Osteoblast (primary cell): ENCODE measurements at regions not wholly inside any gene's neighbourhood (a gene's known extent, or its start where the extent isn't known, plus 50 kb on each side); places are given as distances from the start of the nearest gene placed in this dataset.

Source experiments
- DNase-seq: peaks from one replicate; pipeline ENCODE4 v3.0.0; 2011; ENCODE audit warnings: low spot score, mixed read lengths; ENCODE audit not compliant: insufficient read length; ENCODE audit errors: missing footprints
- H2AFZ ChIP-seq: 2 replicates; pipeline ENCODE4 v1.6.0; 2011; ENCODE audit warnings: mild to moderate bottlenecking, low read length
- H3K27ac ChIP-seq: 2 replicates; pipeline ENCODE4 v1.5.1; 2011; ENCODE audit warnings: mild to moderate bottlenecking, low read depth, low read length, moderate library complexity
- H3K27me3 ChIP-seq: 2 replicates; pipeline ENCODE4 v1.6.0; 2012; ENCODE audit warnings: mild to moderate bottlenecking, control low read depth, inconsistent platforms, low read length, moderate library complexity; ENCODE audit not compliant: insufficient read depth
- H3K36me3 ChIP-seq: 2 replicates; pipeline ENCODE4 v1.5.1; 2011; ENCODE audit warnings: mild to moderate bottlenecking, low read length, control low read depth, moderate library complexity; ENCODE audit not compliant: insufficient read depth
- H3K4me1 ChIP-seq: 2 replicates; pipeline ENCODE4 v1.5.1; 2011; ENCODE audit warnings: mild to moderate bottlenecking, low read length, control low read depth, moderate library complexity; ENCODE audit not compliant: insufficient read depth
- H3K4me2 ChIP-seq: 2 replicates; pipeline ENCODE4 v1.6.0; 2011; ENCODE audit warnings: mild to moderate bottlenecking, low read length; ENCODE audit not compliant: insufficient read depth
- H3K4me3 ChIP-seq: fragments of 200-600 bp; sonication (generic); 3 replicates; pipeline ENCODE4 v1.5.1; 2012; ENCODE audit warnings: mild to moderate bottlenecking, low read length, inconsistent platforms; ENCODE audit not compliant: insufficient read depth
- H3K79me2 ChIP-seq: 2 replicates; pipeline ENCODE4 v1.6.0; 2012; ENCODE audit warnings: mild to moderate bottlenecking, low read length, control low read depth, inconsistent platforms; ENCODE audit not compliant: insufficient read depth
- H3K9me3 ChIP-seq: 2 replicates; pipeline ENCODE4 v1.5.1; 2011; ENCODE audit warnings: low read depth, low read length, control low read depth
- H4K20me1 ChIP-seq: 2 replicates; pipeline ENCODE4 v1.6.0; 2012; ENCODE audit warnings: mild to moderate bottlenecking, low read length, control low read depth; ENCODE audit not compliant: insufficient read depth
- TF ChIP-seq, protein P1 (sequence below): IDR thresholded peaks from 2 replicates; pipeline ENCODE4 v1.5.1; 2011; ENCODE audit warnings: mild to moderate bottlenecking, low read depth, low read length, moderate library complexity; ENCODE audit errors: extremely low read depth

DNA sequence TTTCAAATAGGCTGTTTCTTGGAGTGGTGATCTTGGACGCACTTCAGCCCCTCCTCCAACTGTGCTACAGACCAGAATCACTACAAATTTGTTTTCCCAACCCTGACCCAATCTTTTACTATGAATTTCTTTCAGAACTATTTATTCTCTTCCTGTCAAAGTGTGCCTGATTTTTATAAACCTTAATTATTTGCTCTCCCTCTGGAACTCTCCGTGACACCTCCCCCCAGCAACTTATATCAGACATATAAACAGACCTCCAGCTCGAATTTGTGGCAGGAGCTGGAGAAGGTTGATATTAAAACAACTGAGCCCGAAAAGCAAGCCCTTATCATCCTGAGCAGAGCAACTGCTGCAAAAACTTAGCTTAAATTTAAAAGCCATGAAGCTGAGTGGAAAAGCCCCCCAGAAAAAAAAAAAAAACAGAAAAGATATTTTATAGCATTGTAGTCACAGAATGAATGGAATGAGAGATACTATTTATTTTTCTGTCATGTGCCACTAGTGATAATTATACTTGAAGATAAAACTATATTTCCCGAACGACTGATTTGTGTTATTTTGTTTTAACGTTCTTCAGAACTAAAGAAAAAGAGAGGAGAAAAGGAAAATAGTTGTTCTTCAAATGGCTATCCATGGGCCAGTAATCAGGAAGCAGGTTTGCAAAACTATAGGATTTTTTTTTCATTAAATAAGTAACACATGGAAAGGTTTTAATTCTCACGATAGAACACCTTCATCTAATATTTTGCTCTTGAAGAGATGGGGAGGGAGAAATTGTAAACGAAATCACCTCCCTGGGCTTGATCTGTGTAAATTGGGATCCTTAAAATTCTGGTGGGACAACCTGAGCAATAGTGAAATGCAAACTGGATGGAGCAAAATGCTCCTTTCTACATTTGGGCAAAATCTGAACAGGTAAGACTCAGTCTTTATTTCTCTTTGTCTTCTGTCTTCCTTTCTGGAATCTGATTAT lies 80.8 kb downstream of the NR2F2 start:
- Histone ChIP-seq H3K27me3 (peaks cover 96% of the 10 kb centered on the region), H3K4me2 (no peak overlapping the region), H3K9me3 (no peaks in the 10 kb centered on the region), H3K4me3 (no peak overlapping the region), H3K4me1 (no peaks in the 10 kb centered on the region), H4K20me1 (no peaks in the 10 kb centered on the region), H3K79me2 (no peaks in the 10 kb centered on the region), H3K36me3 (no peaks in the 10 kb centered on the region), H2AFZ (no peak overlapping the region), H3K27ac (no peak overlapping the region)
- TF ChIP-seq, protein P1, sequence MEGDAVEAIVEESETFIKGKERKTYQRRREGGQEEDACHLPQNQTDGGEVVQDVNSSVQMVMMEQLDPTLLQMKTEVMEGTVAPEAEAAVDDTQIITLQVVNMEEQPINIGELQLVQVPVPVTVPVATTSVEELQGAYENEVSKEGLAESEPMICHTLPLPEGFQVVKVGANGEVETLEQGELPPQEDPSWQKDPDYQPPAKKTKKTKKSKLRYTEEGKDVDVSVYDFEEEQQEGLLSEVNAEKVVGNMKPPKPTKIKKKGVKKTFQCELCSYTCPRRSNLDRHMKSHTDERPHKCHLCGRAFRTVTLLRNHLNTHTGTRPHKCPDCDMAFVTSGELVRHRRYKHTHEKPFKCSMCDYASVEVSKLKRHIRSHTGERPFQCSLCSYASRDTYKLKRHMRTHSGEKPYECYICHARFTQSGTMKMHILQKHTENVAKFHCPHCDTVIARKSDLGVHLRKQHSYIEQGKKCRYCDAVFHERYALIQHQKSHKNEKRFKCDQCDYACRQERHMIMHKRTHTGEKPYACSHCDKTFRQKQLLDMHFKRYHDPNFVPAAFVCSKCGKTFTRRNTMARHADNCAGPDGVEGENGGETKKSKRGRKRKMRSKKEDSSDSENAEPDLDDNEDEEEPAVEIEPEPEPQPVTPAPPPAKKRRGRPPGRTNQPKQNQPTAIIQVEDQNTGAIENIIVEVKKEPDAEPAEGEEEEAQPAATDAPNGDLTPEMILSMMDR = no peak
- DNase-seq = no peak

DNA sequence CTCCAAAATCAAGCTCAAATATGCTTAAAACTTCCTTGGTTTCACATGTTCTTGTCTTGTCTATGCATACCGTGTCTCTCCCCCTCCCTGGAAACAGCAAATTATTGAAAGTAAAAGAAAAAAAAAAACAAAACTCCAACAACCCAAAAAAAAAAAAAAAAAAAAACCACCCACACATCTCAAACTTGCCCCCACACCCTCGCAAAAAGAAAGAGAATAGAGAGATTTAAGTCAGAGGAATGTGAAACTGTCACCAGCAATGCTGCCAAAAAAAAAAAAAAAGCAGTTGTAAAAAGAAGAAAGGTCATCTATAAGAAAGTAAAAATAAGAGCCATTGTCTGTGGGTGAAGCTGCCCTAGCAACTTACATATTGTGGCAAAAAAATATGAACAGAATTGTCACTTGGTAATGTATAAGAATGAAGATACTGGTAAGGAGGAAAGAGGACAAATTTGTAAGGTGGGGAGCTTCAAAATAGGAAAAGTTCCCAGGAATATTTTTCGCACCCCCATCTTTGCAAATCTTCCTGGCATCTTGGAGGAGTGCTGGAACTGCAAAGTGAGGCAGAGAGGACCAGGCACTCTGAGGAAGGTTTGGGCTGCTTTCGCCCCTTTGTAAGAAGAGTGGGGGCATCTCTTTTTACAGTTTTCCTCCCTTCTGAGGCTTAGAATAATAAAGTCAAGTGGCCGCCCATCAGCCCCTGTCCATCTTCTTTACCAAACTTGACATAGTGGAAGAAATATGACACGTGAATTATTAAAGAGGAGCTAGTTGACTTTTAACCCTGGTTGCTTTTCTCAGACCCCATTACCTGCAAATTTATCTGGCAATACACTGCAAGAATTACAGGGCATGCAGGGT lies 81.8 kb downstream of the NR2F2 start:
- Histone ChIP-seq H2AFZ (no peak overlapping the region), H3K27me3 (peaks cover 98% of the 10 kb centered on the region)
- no peak for DNase-seq

DNA sequence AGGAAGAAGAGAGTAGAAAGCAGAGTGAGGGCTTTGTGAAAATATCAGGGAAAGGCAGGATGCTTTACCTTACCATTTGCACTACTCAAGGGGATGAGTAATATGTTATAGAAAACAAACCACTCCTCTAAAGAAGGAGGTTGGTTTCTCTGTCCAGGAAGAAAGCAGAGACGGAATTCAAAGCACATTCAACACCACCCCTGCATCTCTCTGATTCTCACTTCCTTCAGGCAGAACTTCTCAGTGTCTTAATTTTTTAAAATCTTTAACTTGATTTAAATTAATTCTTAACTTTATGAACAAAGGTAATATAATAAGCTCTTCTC lies 82.4 kb downstream of the NR2F2 start:
- Histone ChIP-seq H3K27ac (no peak overlapping the region), H3K4me2 (no peak overlapping the region), H3K36me3 (no peaks in the 10 kb centered on the region), H3K4me3 (no peak overlapping the region), H2AFZ (no peak overlapping the region), H3K27me3 (peaks cover 98% of the 10 kb centered on the region), H3K4me1 (no peaks in the 10 kb centered on the region), H3K79me2 (no peaks in the 10 kb centered on the region), H3K9me3 (no peaks in the 10 kb centered on the region), H4K20me1 (no peaks in the 10 kb centered on the region)
- DNase-seq = no peak
- TF ChIP-seq, protein P1 = no peak

More for the DNA sequence above, 81.8 kb downstream of the NR2F2 start:
- Histone ChIP-seq H3K27ac (no peak overlapping the region), H3K9me3 (no peaks in the 10 kb centered on the region), H3K4me3 (no peak overlapping the region), H3K79me2 (no peaks in the 10 kb centered on the region), H4K20me1 (no peaks in the 10 kb centered on the region), H3K4me2 (no peak overlapping the region), H3K36me3 (no peaks in the 10 kb centered on the region), H3K4me1 (no peaks in the 10 kb centered on the region)
- TF ChIP-seq, protein P1 = no peak

DNA sequence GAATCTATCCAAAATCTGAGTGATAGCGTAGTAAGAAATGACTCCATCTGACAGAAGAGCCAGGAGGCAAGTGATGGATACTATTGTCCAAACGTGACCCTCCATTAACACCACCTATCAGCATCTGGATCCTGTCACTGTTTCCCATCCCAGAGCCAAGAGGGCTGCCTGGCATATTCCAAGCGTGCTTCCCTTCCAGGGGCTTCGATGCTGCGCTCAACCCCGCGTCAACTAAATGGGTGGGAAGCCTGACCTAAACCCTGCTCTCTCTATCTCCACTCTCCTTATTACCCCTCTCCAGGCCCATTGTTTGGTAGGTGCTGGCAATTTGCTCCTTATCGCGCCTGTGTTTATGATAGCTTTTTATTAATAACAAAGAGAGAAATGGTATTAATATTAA lies 83.2 kb downstream of the NR2F2 start:
- H3K4me1 ChIP-seq = no peaks in the 10 kb centered on the region
- DNase-seq = no peak
- no peaks in the 10 kb centered on the region for H3K36me3 ChIP-seq
- peaks cover 98% of the 10 kb centered on the region for H3K27me3 ChIP-seq
- H3K79me2 ChIP-seq = no peaks in the 10 kb centered on the region
- TF ChIP-seq, protein P1 = no peak
- H3K9me3 ChIP-seq = no peaks in the 10 kb centered on the region
- H3K4me2 ChIP-seq = no peak overlapping the region
- no peak overlapping the region for H3K27ac ChIP-seq
- H3K4me3 ChIP-seq = no peak overlapping the region
- H4K20me1 ChIP-seq = no peaks in the 10 kb centered on the region
- no peak overlapping the region for H2AFZ ChIP-seq
